Panc1 (cell line): ENCODE measurements at regions not wholly inside any gene's neighbourhood (a gene's known extent, or its start where the extent isn't known, plus 50 kb on each side); places are given as distances from the start of the nearest gene placed in this dataset.

Source experiments
- ATAC-seq: fragments of 200-7000 bp; cut with Tn5 transposase; 2 replicates; pipeline ENCODE4 v1.9.1; 2020; ENCODE audit warnings: mild to moderate bottlenecking, moderate library complexity
- BruUV-seq: library from RNA; stranded (reverse); fragments of 400-500 nt; replicated peaks from 2 replicates; lab custom pipeline; 2021; lab: Mats Ljungman, UMichigan
- CTCF ChIA-PET: fragments of 300-600 bp; sonication (Branson Sonifier 250); formaldehyde crosslinking; loops from one replicate; lab custom pipeline; 2022; ENCODE audit warnings: antibody characterized with exemption; lab: Charles Lee
- POLR2A ChIA-PET: fragments of 300-600 bp; sonication (Branson Sonifier 250); formaldehyde crosslinking; loops from one replicate; lab custom pipeline; 2022; ENCODE audit warnings: antibody characterized with exemption; lab: Charles Lee
- DNase-seq: peaks from one replicate; pipeline ENCODE4 v3.0.0-alpha.2; 2010; ENCODE audit warnings: low read depth, low spot score
- H3K27ac ChIP-seq: 2 replicates; pipeline ENCODE4 v1.5.1; 2011; ENCODE audit warnings: mild to moderate bottlenecking, low read length, inconsistent platforms
- H3K27me3 ChIP-seq: fragments of 200-500 bp; sonication (Bioruptor generic); 2 replicates; pipeline ENCODE4 v1.6.0; 2014; ENCODE audit warnings: low read length, inconsistent platforms; ENCODE audit not compliant: control insufficient read depth, insufficient read depth
- H3K36me3 ChIP-seq: fragments of 200-500 bp; sonication (Bioruptor generic); 2 replicates; pipeline ENCODE4 v1.5.1; 2014; ENCODE audit warnings: inconsistent platforms, mild to moderate bottlenecking, low read length, moderate library complexity; ENCODE audit not compliant: control insufficient read depth, insufficient read depth
- H3K4me1 ChIP-seq: 2 replicates; pipeline ENCODE4 v1.5.1; 2011; ENCODE audit warnings: inconsistent platforms, mild to moderate bottlenecking, low read length, moderate library complexity; ENCODE audit not compliant: control insufficient read depth, insufficient read depth
- H3K4me3 ChIP-seq, 2 experiments: 2 replicates each; pipeline ENCODE4 v1.5.1; 2011 to 2012; ENCODE audit warnings: low read depth in 2 of 2, low read length in 2 of 2, mild to moderate bottlenecking in 2 of 2, inconsistent platforms in 1 of 2, moderate library complexity in 1 of 2
- H3K9me3 ChIP-seq: fragments of 200-500 bp; sonication (Bioruptor generic); 2 replicates; pipeline ENCODE4 v1.5.1; 2014; ENCODE audit warnings: low read depth, mild to moderate bottlenecking, inconsistent platforms, low read length, moderate library complexity; ENCODE audit not compliant: control insufficient read depth, insufficient read depth
- CTCF ChIP-seq: fragments of 450-650 bp; IDR thresholded peaks from 2 replicates; pipeline ENCODE4 v1.5.1; 2017; ENCODE audit warnings: mild to moderate bottlenecking
- POLR2AphosphoS5 ChIP-seq: IDR thresholded peaks from 2 replicates; pipeline ENCODE4 v1.6.1; 2012; ENCODE audit warnings: mild to moderate bottlenecking, low read depth, low read length, moderate library complexity
- REST ChIP-seq, 2 experiments: IDR thresholded peaks; 2 replicates each; pipeline ENCODE4 v1.6.1; 2011 to 2012; ENCODE audit warnings: low read depth in 2 of 2, control low read depth in 1 of 2, low read length in 1 of 2, mild to moderate bottlenecking in 1 of 2, moderate library complexity in 1 of 2; ENCODE audit not compliant: insufficient read depth in 1 of 2
- SIN3A ChIP-seq: IDR thresholded peaks from 2 replicates; pipeline ENCODE4 v1.6.1; 2012; ENCODE audit warnings: low read depth, mild to moderate bottlenecking, low read length, moderate library complexity, borderline replicate concordance; ENCODE audit not compliant: insufficient read depth
- TCF7L2 ChIP-seq: IDR thresholded peaks from 2 replicates; pipeline ENCODE4 v1.6.1; 2011; ENCODE audit warnings: mild to moderate bottlenecking, low read depth, low read length, inconsistent platforms
- in situ Hi-C: cut with HindIII; loops from 2 replicates; pipeline ENCODE4 v1.10.0; 2016; ENCODE audit warnings: low sequenced_read_pairs, low pct_unique_long_range_greater_than_20kb
- intact Hi-C: fragments of 100-400 bp; cut with micrococcal nuclease; formaldehyde crosslinking; loops from one replicate; pipeline ENCODE4 v1.10.0; 2022; ENCODE audit not compliant: unreplicated experiment

GRCh38 chr2:2505604-2506003 lies 174.5 kb upstream of the MYT1L start:
- POLR2A ChIA-PET: no interaction called here
- no peaks in the 10 kb centered on the region for H3K9me3 ChIP-seq
- no peak overlapping the region for H3K27ac ChIP-seq
- no TSS peak for BruUV-seq
- in situ Hi-C loops (no loop called here), intact Hi-C loops (no loop called here)
- DNase-seq (no peak), ATAC-seq (no peak)
- H3K27me3 ChIP-seq: no peaks in the 10 kb centered on the region
- H3K36me3 ChIP-seq: no peaks in the 10 kb centered on the region
- H3K4me3 ChIP-seq: no peak overlapping the region
- TF ChIP-seq SIN3A (no peak), TCF7L2 (no peak), POLR2AphosphoS5 (no peak)
- no peaks in the 10 kb centered on the region for H3K4me1 ChIP-seq
- CTCF ChIA-PET: no interaction called here

- intact Hi-C loops: no loop called here
These were observed 172.9 kb upstream of the MYT1L start for GRCh38 chr2:2503864-2504418.

GRCh38 chr2:2502201-2502549 lies 171.1 kb upstream of the MYT1L start:
- Histone ChIP-seq H3K27me3 (no peaks in the 10 kb centered on the region; the same call in 1 of the 2 replicates), H3K9me3 (no peaks in the 10 kb centered on the region), H3K4me3 (no peak overlapping the region), H3K4me1 (no peaks in the 10 kb centered on the region), H3K36me3 (no peaks in the 10 kb centered on the region), H3K27ac (no peak overlapping the region)
- POLR2A ChIA-PET: no interaction called here
- CTCF ChIA-PET: no interaction called here
- intact Hi-C loops: no loop called here
- ATAC-seq (no peak), DNase-seq (no peak)
- in situ Hi-C loops: no loop called here
- no TSS peak for BruUV-seq
- TF ChIP-seq TCF7L2 (no peak), CTCF (no peak), SIN3A (no peak), REST (IDR thresholded peaks at IDR 0.05; ENCODE audit: insufficient read depth in 1 of 2, low read depth in 2 of 2, low read length in 1 of 2) (no peak), POLR2AphosphoS5 (no peak)

More at GRCh38 chr2:2503864-2504418, 172.9 kb upstream of the MYT1L start:
- no peaks in the 10 kb centered on the region for H3K36me3 ChIP-seq
- H3K9me3 ChIP-seq: no peaks in the 10 kb centered on the region
- H3K27me3 ChIP-seq: no peaks in the 10 kb centered on the region
- no peak overlapping the region for H3K4me3 ChIP-seq
- POLR2A ChIA-PET: no interaction called here
- TF ChIP-seq TCF7L2 (no peak), REST (IDR thresholded peaks at IDR 0.05; ENCODE audit: insufficient read depth in 1 of 2, low read depth in 2 of 2, low read length in 1 of 2) (no peak)
- no peaks in the 10 kb centered on the region for H3K4me1 ChIP-seq
- BruUV-seq: no TSS peak
- in situ Hi-C loops: no loop called here
- CTCF ChIA-PET: no interaction called here
- DNase-seq: no peak
- no peak overlapping the region for H3K27ac ChIP-seq
- no peak for ATAC-seq
